NCI-H2196 (cell line): ENCODE measurements at regions not wholly inside any gene's neighbourhood (a gene's known extent, or its start where the extent isn't known, plus 50 kb on each side); places are given as distances from the start of the nearest gene placed in this dataset.

Source experiments
- DNase-seq: peaks from one replicate; lab custom pipeline; 2025; ENCODE audit not compliant: unreplicated experiment; lab: John Stamatoyannopoulos, UW

DNA sequence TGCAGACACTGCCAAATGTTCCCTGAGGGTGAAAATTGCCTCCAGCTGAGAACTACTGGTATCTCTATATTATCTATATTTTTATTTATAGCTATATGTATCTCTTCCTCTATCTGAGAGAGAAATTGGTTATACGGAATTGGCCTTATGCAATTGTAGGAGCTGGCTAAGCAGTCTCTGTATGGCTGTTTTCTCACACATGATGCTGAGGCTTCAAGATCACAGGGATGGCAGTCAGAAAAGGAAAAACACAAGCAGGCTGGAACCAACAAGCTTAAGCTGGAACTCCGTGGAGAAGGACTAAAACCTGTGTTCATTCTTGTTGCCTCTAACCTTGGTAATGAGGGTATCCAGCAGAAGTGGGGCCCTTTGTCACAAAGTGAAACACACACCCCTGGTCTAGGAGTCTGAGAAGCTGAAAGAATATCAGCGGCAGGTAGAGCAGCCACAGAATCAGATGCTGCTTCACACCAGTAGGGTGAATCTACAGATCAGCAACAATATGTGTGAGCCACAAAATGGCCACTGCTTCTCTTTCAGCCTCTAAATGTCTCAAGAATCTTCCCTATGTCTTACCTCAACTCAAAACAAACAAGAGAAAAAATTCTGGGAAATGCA, 166.5 kb upstream of the PPP1R2C start:
- no peak for DNase-seq

DNA sequence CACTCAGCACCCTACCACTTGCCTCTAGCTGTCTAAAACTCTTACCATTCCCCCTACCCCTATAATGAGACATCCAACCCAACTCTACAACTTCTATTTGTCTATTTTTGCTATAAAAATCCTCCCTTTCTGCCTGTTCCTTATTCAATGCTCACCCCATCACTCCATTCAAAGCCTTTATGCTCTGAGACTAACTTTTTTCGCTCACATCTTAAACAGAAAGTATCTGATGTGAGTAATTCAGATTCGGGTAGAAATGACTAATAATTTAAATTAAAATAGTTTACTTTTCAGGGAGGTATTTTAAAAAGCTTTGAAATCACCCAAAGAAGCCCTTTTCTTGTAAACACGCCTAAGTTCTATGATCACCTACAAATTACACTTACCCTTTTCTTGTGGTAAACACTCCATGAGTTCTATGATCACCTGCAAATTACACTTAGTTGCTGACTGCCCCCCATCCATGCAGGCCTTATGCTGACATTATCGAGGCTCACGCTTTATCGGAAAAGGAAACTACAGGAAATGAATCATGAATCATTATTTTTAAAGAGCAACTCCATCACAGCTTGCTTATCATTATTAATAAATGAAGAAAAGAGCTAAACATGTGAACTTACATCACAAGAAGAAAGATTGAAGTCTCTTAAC, 168.7 kb upstream of the PPP1R2C start:
- no peak for DNase-seq

DNA sequence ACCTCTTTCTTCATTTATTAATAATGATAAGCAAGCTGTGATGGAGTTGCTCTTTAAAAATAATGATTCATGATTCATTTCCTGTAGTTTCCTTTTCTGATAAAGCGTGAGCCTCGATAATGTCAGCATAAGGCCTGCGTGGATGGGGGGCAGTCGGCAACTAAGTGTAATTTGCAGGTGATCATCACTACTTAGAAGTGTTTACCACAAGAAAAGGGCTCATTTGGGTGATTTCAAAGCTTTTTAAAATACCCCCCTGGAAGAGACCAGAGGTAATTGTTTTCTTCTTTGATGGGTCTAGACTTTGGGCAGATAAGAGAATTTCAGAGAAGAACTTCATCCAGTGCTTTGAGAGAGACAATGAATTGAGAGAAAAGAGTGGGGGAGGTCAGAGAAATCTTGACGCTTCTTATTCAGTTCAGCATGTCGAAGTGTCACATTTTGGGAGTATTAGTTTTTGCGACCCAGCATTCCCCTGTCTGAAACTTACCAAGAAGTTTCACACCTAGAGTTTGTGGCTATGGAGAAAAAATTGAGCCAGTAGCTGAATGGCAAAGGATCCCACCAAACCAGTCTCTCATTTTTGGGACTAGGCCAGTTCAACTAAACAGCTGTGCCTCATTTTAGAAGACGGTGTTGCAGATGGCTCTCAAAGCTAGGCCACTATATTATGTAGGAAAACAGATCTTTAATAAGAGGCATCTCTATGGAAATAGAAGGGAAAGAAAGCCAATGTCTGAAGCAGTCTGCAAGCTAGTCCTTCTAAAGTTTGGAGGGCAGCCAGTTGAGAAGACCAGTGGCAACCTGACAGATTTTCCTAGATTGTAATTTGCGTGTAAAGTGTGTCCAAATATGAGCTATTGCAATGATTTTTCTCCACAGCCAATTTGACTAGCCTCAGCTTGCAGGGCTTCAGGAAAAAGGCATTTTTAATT, 171.0 kb upstream of the PPP1R2C start:
- DNase-seq, result no peak

DNA sequence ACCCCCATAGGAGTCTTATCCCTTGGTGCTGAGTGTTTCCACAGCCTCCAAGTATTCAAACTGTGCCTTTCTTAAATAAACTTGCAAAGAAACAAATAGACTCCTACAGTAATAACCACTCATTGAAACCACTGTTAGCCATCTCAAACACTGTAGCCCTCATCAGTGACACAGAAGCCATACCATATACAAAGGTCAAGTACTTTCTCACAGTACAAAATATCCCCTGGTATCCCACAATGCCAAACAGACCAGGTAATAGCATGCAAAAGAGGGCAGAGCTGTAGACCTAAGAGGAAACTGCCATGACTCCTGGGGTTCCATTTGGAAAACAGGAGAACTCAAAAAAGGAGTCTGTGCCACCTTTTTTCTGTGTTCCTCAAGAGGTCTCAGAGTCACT, 173.8 kb upstream of the PPP1R2C start:
- no peak for DNase-seq

DNA sequence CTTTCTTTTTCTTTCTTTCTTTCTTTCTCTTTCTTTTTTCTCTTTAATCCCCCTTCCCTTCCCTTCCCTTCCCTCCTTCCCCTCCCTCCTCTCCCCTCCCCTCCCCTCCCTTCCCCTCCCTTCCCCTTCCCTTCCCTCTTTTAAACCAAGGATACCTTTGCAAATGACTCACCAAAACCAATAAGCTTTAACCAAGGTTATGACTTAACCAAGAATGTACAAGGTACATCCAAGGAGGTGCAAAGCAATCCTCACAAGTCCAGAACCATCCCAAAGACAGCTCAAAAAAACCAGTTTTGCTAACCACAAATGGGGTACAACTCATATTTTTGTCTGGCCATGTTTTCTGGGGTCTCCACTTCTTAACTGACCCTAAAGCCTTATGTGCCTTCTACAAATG, 174.7 kb upstream of the PPP1R2C start:
- no peak for DNase-seq

DNA sequence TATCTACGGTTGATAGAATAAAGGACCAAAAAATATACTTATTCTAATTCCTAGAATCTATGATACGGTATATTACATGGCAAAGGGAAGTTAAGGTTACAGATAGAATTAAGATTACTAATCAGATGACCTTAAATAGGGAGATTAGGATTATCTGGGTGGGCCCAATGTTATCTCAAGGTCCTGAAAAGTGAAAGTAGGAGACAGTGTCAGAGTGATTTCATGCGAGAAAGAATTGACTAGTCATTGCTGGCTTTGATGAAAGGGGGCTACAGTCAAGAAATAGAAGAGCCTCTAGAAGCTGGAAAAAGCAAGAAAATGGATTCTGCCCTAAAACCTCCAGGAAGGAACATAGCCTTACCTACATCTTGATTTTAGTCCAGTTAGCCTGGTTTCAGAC, 176.9 kb upstream of the PPP1R2C start:
- no peak for DNase-seq

DNA sequence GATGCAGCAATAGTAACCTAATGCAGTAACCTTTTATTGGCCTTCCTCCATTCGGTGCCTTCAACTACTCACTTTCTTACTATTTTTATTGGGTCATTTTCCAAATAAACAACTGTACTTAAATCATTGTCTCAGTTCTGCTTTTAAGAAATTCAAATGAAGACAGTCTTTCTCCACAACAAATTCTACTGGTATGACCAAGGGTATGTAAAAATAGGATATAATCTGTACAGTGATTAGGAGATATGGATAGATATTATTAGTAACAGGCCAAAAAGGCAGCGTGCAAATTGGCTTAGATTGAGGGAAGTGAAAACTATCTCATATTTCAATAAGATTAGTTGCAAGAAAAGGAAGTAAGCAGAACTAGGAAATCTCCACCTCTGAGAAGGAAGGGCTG, 177.4 kb upstream of the PPP1R2C start:
- DNase-seq, result no peak

DNA sequence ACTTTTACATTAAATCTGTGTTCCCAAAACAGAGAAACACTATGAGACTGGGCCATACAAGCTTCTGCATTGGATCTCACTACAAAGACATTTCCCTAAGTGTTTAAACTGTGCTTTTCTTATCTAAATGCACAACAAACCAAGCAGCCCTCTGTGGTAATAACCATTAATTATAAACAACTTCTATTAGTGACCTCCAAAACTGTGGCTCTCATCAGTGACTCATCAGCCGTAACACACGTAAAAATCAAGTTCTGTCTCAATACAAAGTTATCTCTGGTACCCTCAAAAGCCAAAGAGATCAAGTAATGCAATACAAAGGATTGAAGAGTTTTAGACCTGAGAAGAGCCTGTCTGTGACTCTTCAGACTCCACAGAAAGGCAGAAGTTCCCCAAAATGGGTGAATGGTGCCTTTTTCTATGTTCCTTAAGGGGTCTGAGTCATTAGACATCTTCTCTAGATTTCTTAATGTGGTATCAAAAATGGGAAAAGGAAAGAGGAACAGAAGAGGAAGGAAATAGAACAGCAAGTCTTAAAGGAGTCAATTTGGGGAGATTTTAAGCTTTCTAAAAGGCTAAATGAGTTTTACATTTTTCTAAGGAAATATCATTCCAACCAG, 189.8 kb upstream of the PPP1R2C start:
- no peak for DNase-seq

DNA sequence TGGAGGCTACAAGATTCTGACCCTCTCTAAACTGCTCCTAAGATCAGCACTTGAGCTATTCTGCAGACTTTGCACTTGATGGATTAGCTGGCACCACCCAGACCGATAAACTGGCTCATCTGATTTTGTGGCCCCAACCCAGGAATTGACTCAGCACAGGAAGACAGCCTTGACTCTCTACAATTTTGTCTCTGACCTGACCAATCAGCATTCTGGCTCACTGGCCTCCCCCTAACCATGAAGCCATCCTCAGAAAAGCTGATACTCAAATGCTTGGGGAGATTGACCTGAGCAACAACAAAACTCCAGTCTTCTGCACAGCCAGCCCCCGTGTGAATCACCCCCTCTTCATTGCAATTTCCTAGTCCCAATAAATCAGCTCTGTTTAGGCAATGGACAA, 195.4 kb upstream of the PPP1R2C start:
- no peak for DNase-seq

DNA sequence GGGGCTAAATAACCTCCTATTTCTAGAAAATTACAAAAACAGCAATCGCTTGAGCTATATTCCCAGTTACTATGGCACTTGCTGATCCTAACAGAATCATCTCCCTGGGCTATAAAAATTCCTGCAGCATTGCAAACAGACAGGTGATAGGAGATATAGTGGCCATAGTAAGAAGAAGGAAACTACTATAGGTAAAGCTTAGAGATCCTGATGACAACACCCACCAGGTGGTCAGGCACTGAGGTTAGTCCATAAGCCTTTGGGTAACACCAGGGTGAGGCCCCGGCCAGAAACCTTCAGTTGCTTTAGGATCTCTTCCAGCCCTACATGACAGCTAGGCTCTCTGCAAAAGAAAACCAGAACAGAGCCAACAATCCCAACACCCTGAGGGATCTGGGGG, 197.9 kb upstream of the PPP1R2C start:
- no peak for DNase-seq

DNA sequence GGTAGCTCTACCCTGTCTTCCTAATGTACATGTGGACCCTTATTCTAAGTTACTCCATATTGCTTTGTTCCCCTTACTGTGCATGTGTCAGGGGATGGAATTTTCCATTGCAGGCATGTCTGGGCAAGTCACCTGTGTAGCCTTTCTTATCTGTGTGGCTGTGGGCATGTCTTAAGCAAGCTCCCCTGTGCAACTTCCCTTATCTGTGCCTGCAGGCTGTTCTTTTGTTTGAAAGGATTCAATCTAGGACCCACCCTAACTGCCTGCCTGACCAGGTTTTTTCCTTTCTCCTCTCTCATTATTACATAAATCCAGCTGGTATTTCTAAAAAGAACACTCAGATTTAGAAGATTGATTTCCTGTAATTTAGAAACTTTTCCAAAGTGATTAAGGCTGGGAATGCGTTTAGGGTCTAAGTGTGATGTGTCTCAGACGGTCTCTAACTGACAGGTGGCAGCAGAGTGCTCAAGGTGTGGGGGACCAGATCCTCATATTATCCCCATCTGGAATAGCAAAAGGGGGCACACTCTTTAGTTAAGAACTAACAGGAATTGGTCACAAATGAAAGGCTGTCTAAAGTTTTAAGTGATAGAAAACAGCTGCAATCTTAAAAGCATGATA, 198.9 kb upstream of the PPP1R2C start:
- no peak for DNase-seq

DNA sequence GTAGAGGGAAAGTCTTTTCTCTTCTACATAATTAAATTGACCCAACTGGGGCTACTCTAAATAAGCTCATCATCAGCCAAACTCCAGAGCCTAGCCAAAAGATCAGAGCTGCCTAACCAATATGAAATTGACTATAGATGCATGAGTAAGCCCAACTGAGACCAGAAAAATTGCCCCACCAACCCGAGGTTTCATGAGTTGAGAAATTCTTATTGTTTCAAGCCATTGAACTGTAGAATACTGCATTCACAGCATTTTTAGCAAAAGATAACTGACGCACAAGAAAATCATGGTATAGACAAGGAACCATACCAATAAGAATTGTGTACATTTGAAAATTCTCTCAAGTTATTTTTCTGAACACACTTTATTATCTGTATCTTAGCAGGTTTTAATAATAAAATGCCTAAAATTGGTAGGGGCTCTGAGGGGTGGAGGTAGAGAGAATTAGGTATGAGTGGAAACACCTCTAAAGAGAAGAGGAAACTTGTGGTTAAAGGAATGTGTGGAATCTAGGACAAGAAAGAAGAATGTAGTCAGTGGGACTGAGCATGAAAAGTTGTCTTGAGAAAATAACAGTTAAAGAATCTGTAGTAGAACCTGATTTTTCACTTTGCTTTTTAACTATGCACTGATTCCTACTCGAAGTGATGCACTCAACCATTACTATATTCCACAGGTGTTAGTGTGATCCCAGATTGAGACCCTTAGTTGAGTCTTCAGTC, 200.9 kb upstream of the PPP1R2C start:
- no peak for DNase-seq

DNA sequence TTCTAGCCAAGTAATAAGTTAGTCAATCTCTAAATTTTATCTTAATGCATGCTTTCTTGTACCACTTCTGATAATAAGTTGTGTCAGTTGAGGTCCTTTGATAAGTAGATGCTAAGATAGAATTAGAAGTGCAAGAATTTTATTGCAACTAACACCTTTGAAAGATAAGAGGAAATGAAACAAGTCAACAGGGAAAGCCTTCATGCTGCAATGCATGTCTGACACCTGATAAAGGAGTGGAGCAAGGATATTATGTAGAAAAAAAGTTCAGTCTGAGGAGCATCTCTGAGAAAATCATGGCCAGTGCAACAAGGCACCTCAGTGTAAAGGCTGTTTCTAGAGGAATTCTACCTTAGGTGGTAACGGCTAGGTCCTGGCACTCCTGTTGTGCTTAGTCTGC, 210.7 kb upstream of the PPP1R2C start:
- no peak for DNase-seq

DNA sequence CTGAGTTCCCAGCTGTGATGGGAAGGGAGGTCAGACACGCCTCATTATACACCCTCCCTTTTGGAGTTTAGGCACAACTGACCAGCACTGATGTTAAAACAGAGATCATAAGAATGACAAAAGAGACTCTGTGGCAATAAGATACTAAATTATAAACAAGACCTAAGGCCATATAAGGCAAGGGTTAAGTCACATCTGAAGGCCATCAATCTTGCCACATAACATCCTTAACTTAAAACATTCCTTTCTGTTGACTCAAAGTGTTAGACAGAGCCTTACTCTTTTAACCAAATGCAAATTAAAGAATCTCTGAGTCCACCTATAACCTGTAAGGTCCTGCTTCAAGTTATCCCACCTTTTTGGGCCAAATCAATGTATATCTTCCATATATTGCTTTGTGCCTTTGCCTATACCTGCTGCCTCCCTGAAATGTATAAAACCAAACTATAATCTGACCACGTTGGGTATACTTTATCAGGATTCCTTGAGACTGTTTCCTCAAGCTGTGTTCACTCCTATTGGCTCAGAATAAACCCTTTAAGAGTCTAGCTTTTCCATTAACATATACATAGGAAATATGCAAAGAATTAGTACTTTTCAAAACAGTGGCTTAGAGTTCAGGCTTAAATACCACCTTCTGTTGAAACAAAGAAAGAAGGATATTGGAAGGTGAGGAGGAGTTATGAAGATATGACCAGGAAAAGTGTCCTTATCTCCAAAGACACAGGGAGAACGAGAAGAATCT, 214.4 kb upstream of the PPP1R2C start:
- no peak for DNase-seq

DNA sequence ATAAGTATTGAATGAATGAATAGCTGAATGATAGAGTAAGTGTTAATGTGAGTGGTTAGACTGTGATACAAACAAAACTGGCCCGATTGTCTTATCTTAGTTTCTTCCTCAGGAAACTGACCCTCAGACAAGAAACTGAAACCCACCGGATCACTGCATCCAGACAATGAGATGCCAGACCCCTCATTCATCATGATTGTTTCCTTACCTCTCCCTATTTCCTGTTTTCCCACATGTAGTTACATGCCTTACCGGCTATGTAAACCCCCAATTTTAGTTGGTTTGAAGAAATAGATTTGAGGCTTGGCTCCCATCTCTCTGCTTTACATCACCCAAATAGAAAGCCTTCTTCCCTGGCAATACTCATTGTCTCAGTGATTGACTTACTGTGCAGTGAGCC, 218.9 kb upstream of the PPP1R2C start:
- DNase-seq, result no peak

DNA sequence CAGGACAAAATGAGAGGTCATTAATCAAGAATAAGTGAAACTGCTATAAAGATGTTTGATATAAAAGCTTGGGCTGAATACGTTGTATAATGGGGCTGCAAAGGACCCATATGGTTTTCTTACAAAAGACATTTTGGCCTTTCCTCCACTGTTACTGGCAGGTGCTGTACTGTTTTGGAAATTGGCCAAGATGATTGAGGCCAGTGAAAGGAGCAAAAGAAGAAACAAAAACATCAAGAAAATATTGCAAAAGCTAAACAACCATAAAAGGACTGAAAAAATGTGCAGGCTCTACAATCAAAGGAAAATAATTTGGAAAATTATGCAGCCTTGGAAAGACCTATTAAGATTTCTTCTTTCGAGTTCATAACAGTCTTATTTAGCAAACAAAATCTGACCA, 222.2 kb upstream of the PPP1R2C start:
- no peak for DNase-seq

DNA sequence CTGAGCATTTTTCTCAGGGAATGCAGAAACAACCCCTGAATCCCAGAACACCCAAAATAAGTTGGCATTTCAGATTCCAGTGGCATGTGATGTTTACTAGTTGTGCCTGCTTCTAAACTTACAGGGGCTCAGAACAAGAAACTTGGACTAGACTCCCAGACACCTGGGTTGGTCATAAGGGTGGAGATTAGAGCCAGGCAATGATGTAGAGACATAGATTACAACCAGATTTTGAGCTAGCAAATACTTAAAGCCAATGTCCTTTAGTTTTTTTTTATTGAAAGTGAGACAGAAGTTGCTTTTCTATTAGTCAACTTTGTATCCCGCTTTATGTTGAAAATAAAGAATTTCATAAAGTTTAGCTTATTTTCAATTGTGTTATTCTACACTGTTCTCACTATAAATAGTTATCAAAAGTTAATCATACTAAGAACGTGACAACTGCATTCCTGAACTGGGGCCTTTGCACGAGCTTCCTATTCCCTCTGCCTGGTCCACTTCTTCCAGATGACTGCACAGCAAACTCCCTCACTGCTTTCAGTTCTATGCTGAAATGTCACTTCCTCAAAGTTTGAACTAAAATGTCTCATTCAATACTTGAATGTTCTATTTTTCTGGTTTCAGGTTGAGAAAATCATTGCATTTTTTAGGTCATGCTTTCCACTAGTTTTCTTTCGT, 224.7 kb upstream of the PPP1R2C start:
- no peak for DNase-seq

DNA sequence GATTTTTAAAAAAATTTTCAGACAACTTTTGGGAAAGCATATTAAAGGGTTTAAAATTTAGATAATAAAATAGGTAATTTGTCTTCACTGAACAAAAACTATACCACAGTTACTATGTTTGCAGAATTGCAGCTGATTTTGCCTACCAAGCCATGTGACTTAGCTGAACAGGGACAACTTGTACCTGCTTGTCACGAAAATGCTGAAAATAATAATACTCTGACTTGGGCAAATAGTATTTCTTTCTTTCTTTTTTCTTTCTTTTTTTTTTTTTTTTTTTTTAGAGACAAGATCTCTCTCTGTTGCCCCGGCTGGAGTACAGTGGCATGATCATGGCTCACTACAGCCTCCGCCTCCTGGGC, 225.2 kb upstream of the PPP1R2C start:
- no peak for DNase-seq

DNA sequence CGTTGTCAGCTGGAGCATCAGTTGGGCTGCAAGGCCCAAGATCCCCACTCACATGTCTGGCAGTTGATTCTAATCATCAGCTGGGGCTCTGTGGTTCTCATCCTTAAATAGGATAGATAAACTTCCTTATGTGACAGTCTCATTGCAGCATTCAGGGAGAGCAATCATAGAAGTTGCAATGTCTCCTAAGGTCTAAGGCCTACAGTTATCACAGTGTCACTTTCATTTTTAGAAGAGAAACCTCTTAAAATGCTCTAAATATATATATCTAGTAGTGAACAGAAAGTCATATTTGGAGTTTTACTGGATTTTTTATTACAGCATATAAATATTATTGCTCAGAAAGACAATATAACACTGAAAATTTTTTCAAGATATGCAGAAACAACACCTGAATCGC, 226.0 kb upstream of the PPP1R2C start:
- DNase-seq, result no peak
